Upper lobe of right lung (tissue), 1 donor: ENCODE measurements at regions not wholly inside any gene's neighbourhood (a gene's known extent, or its start where the extent isn't known, plus 50 kb on each side); places are given as distances from the start of the nearest gene placed in this dataset.

Experiments
- ATAC-seq: fragments of 200-7000 bp; cut with Tn5 transposase; one replicate; pipeline ENCODE4 v1.9.1; 2020; ENCODE audit warnings: mild to moderate bottlenecking, moderate library complexity
- DNase-seq: peaks from one replicate; pipeline ENCODE4 v3.0.0-alpha.2; 2020
- H3K27ac ChIP-seq: fragments of 200-600 bp; one replicate; pipeline ENCODE4 v1.8.0; 2022
- H3K27me3 ChIP-seq: fragments of 200-600 bp; one replicate; pipeline ENCODE4 v1.8.0; 2022; ENCODE audit warnings: mild to moderate bottlenecking
- H3K36me3 ChIP-seq: fragments of 200-600 bp; one replicate; pipeline ENCODE4 v1.8.0; 2022
- H3K4me1 ChIP-seq: fragments of 200-600 bp; one replicate; pipeline ENCODE4 v1.8.0; 2022
- H3K4me3 ChIP-seq: fragments of 200-600 bp; one replicate; pipeline ENCODE4 v1.8.0; 2022; ENCODE audit warnings: mild to moderate bottlenecking
- H3K9me3 ChIP-seq: fragments of 200-600 bp; one replicate; pipeline ENCODE4 v1.8.0; 2022
- CTCF ChIP-seq: fragments of 200-600 bp; IDR thresholded peaks from one replicate; pipeline ENCODE4 v1.8.0; 2022; ENCODE audit warnings: antibody characterized with exemption
- intact Hi-C: fragments of 100-400 bp; cut with DNase I; formaldehyde crosslinking; loops from one replicate; pipeline ENCODE4 v1.11.0; 2022
- donor health status: DM: no; HTN: yes; CAD: no; lungs with severe emphysema.

GRCh38 chr3:20400686-20401085 lies 214.7 kb upstream of the SGO1 start:
- H3K27me3 ChIP-seq, result no peaks in the 10 kb centered on the region
- DNase-seq, result no peak
- no peak for ATAC-seq
- no peaks in the 10 kb centered on the region for H3K4me1 ChIP-seq
- H3K9me3 ChIP-seq, result no peaks in the 10 kb centered on the region
- no peak for TF ChIP-seq CTCF
- no peak overlapping the region for H3K27ac ChIP-seq
- intact Hi-C loops, result no loop called here
- no peak overlapping the region for H3K4me3 ChIP-seq
- no peaks in the 10 kb centered on the region for H3K36me3 ChIP-seq

DNA sequence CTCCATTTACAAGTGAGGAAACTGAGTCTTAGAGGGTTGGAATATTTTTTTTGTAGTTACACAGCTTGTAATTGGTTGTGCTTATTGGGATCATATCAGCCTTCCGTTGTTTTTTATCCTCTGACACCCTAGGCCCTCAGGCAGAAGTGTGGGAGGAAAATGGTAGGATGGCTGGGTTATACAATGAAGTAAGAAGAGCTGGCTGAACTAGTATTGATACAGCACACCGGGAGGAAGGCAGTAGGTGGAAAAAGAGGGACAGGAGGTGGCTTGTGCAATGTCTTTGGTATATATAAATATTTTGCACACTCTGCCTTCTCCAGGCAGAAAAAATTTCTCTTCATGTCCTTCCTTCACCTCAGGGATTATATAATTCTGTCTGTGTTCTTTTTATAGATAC lies 214.3 kb upstream of the SGO1 start:
- no peaks in the 10 kb centered on the region for H3K4me1 ChIP-seq
- no peaks in the 10 kb centered on the region for H3K9me3 ChIP-seq
- intact Hi-C loops, result no loop called here
- DNase-seq (no peak), ATAC-seq (no peak)
- H3K36me3 ChIP-seq, result no peaks in the 10 kb centered on the region
- H3K27me3 ChIP-seq, result no peaks in the 10 kb centered on the region
- H3K27ac ChIP-seq, result no peak overlapping the region
- no peak overlapping the region for H3K4me3 ChIP-seq
- no peak for TF ChIP-seq CTCF

DNA sequence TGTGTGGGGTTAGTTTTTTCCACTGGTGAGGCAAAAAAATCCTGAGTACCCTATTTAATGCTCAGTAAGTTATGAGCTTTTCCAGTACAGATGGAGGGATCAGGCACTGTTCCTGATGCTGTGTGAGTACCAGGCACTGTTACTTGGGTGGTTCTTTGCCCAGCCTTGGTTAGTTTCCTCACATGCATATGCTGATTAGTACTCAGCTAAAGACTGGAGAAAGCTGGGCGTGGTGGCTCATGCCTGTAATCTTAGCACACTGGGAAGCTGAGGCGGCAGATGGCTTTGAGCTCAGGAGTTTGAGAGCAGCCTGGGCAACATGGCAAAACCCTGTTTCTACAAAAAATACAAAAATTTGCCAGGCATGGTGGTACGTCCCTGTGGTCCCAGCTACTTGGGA lies 210.3 kb upstream of the SGO1 start:
- Histone ChIP-seq H3K9me3 (no peaks in the 10 kb centered on the region), H3K36me3 (no peaks in the 10 kb centered on the region), H3K27ac (no peak overlapping the region), H3K4me1 (no peaks in the 10 kb centered on the region), H3K27me3 (no peaks in the 10 kb centered on the region), H3K4me3 (no peak overlapping the region)
- DNase-seq (no peak), ATAC-seq (no peak)
- intact Hi-C loops, result no loop called here
- TF ChIP-seq CTCF, result no peak

DNA sequence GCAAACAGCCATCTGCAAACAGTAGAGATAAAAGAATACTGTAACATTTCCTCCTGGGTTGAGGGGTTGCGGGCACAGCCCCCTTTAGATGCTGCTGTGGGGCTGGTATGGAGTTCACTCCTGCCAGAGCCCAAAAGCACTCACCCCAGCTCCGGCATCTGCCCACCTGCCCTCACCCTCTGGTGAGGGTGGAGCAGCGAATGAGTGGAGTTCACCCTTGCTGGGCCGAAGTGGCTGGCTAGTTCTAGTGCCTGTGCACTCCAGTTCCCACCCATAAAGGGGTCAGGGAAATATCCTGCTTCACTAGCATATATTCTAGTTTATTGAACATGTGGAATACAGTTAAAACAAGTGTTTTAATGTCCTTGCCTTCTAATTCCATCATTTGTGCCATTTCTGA lies 209.7 kb upstream of the SGO1 start:
- Histone ChIP-seq H3K36me3 (no peaks in the 10 kb centered on the region), H3K9me3 (no peaks in the 10 kb centered on the region), H3K4me1 (no peaks in the 10 kb centered on the region), H3K27ac (no peak overlapping the region), H3K27me3 (no peaks in the 10 kb centered on the region), H3K4me3 (no peak overlapping the region)
- no peak for TF ChIP-seq CTCF
- ATAC-seq (no peak), DNase-seq (no peak)
- intact Hi-C loops, result no loop called here

DNA sequence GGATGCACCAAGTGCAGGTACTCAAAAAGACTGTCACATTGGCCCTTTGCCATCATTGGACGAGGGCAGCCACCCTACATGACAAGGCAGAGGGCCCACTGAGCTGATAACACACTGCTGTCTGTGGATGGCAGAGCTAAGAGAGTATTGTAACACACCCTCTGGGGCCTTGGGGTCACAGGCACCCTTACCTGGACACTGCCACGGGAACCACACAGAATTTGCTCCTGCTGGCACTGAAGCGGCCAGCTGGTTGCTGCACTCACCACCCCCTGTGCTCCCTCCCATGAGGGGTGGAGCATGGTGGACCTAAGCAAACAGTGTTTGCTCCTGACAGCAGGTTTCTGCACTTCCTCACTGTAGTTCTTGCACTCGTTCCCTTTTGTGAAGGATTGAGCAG lies 208.2 kb upstream of the SGO1 start:
- no peak overlapping the region for H3K27ac ChIP-seq
- H3K4me1 ChIP-seq, result no peaks in the 10 kb centered on the region
- intact Hi-C loops, result no loop called here
- no peak for ATAC-seq
- no peaks in the 10 kb centered on the region for H3K36me3 ChIP-seq
- no peaks in the 10 kb centered on the region for H3K9me3 ChIP-seq
- DNase-seq, result no peak
- H3K4me3 ChIP-seq, result no peak overlapping the region
- no peak for TF ChIP-seq CTCF
- no peaks in the 10 kb centered on the region for H3K27me3 ChIP-seq

DNA sequence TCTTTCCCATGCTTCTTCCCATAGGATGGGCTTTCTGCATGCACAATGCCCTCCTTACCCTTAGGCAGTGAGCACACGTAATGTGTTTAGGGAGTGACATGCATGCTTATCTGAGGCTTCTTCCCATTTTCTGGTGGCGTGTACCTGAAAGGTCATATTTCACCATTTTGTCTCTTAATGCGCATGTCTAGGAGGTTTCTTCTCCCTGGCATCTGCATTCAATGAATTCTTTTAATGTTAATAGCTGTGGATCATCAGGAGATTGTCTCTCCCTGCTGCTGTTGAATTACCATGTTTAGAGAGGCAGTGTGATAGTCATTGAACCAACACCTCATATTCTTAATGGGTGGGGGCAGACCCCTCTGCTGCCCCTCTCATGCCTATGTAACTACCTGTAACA lies 205.6 kb upstream of the SGO1 start:
- intact Hi-C loops, result no loop called here
- no peak for TF ChIP-seq CTCF
- Histone ChIP-seq H3K9me3 (no peaks in the 10 kb centered on the region), H3K27ac (no peak overlapping the region), H3K27me3 (no peaks in the 10 kb centered on the region), H3K4me3 (no peak overlapping the region), H3K4me1 (no peaks in the 10 kb centered on the region), H3K36me3 (no peaks in the 10 kb centered on the region)
- no peak for ATAC-seq
- no peak for DNase-seq
